Transverse colon (tissue), 4 donors: ENCODE measurements at regions not wholly inside any gene's neighbourhood (a gene's known extent, or its start where the extent isn't known, plus 50 kb on each side); places are given as distances from the start of the nearest gene placed in this dataset.

Experiments
- DNase-seq: peaks from one replicate; pipeline ENCODE4 v3.0.0-alpha.2; 2019
- H3K27ac ChIP-seq, 4 donors: fragments of 200-600 bp; sonication (generic); 2 replicates each; pipeline ENCODE4 v1.5.1; 2016 to 2018; ENCODE audit warnings: inconsistent platforms in 4 of 4
- H3K27me3 ChIP-seq: fragments of 200-600 bp; sonication (generic); 2 replicates; pipeline ENCODE4 v1.5.1; 2017; ENCODE audit warnings: inconsistent platforms
- H3K36me3 ChIP-seq, 4 donors: fragments of 200-600 bp; sonication (generic); 2 replicates each; pipeline ENCODE4 v1.5.1; 2017 to 2019; ENCODE audit warnings: inconsistent platforms in 4 of 4
- H3K4me1 ChIP-seq, 4 donors: fragments of 200-600 bp; sonication (generic); 2 replicates each; pipeline ENCODE4 v1.5.1; 2017 to 2020; ENCODE audit warnings: inconsistent platforms in 4 of 4
- H3K4me3 ChIP-seq, 4 donors: fragments of 200-600 bp; sonication (generic); 1 replicate in 1 of 4; 2 replicates in 3 of 4; pipeline versions ENCODE4 v1.5.1 to v1.6.1; 2017 to 2019; ENCODE audit warnings: inconsistent platforms in 4 of 4
- H3K9me3 ChIP-seq, 2 donors: fragments of 200-600 bp; sonication (generic); 2 replicates each; pipeline ENCODE4 v1.5.1; 2017 to 2019; ENCODE audit warnings: inconsistent platforms in 2 of 2
- CTCF ChIP-seq, 5 experiments: fragments of 200-600 bp in 3 of 5; fragments of 450-650 bp in 2 of 5; sonication (generic) in 3 of 5; IDR thresholded peaks; 1 replicate in 2 of 5; 2 replicates in 3 of 5; pipeline ENCODE4 v1.5.1; 2016 to 2017; ENCODE audit warnings: antibody characterized with exemption in 5 of 5, inconsistent platforms in 3 of 5, mild to moderate bottlenecking in 2 of 5, moderate library complexity in 1 of 5
- EP300 ChIP-seq: sonication (generic); formaldehyde crosslinking; IDR thresholded peaks from one replicate; pipeline ENCODE4 v1.6.1; 2017; ENCODE audit warnings: antibody characterized with exemption, low read depth
- POLR2A ChIP-seq: fragments of 450-650 bp; IDR thresholded peaks from one replicate; pipeline ENCODE4 v1.6.1; 2016; ENCODE audit warnings: antibody characterized with exemption, mild to moderate bottlenecking, moderate library complexity
- POLR2AphosphoS5 ChIP-seq, 3 donors: sonication (generic); formaldehyde crosslinking; IDR thresholded peaks; one replicate each; pipeline ENCODE4 v1.6.1; 2016; ENCODE audit warnings: antibody characterized with exemption in 3 of 3
- WGBS, 2 donors: methylation state at CpG; one replicate each; pipeline ENCODE4 v1.1.5; 2018; ENCODE audit warnings: low coverage in 1 of 2; 5-methylcytosine and 5-hydroxymethylcytosine counted together
- in situ Hi-C, 4 donors: fragments of 200-750 bp; cut with MboI; loops; one replicate each; pipeline versions ENCODE4 v1.15.0 to v1.15.1; 2017; ENCODE audit warnings: low sequenced_read_pairs in 3 of 4, low pct_ligation_motif_present in 1 of 4, low pct_unique_long_range_greater_than_20kb in 1 of 4
- intact Hi-C: fragments of 100-400 bp; cut with DNase I; formaldehyde crosslinking; loops from one replicate; pipeline ENCODE4 v1.15.1; 2023; ENCODE audit warnings: low total_unique reads

- no peak for DNase-seq
- no peaks in the 10 kb centered on the region for H3K36me3 ChIP-seq
- TF ChIP-seq CTCF (IDR thresholded peaks at IDR 0.05) (no peak), EP300 (no peak), POLR2AphosphoS5 (IDR thresholded peaks at IDR 0.05) (no peak), POLR2A (no peak)
- no peak overlapping the region for H3K27ac ChIP-seq
- no peak overlapping the region for H3K4me3 ChIP-seq
- no peaks in the 10 kb centered on the region for H3K4me1 ChIP-seq
- intact Hi-C loops = no loop called here
- no peaks in the 10 kb centered on the region for H3K9me3 ChIP-seq
- in situ Hi-C loops = no loop called here
- no peaks in the 10 kb centered on the region for H3K27me3 ChIP-seq
Measured at GRCh38 chr9:14511452-14511851, 181.8 kb downstream of the ZDHHC21 start.

GRCh38 chr9:14508884-14509283, 184.3 kb downstream of the ZDHHC21 start:
- in situ Hi-C loops = no loop called here
- no peak overlapping the region for H3K4me3 ChIP-seq
- DNase-seq = no peak
- no peaks in the 10 kb centered on the region for H3K9me3 ChIP-seq
- H3K36me3 ChIP-seq = no peaks in the 10 kb centered on the region
- 46 to 57% methylated on average over 2 of the region's 2 CpGs for WGBS, 2 donors
- intact Hi-C loops = no loop called here
- H3K27me3 ChIP-seq = no peaks in the 10 kb centered on the region
- TF ChIP-seq POLR2AphosphoS5 (IDR thresholded peaks at IDR 0.05) = no peak
- no peak for TF ChIP-seq POLR2A
- TF ChIP-seq CTCF (IDR thresholded peaks at IDR 0.05) = no peak
- TF ChIP-seq EP300 = no peak
- H3K27ac ChIP-seq = no peak overlapping the region
- H3K4me1 ChIP-seq = no peaks in the 10 kb centered on the region

- in situ Hi-C loops = no loop called here
- Histone ChIP-seq H3K27ac (no peak overlapping the region), H3K27me3 (no peaks in the 10 kb centered on the region), H3K4me3 (no peak overlapping the region), H3K9me3 (no peaks in the 10 kb centered on the region), H3K36me3 (no peaks in the 10 kb centered on the region), H3K4me1 (no peaks in the 10 kb centered on the region)
- TF ChIP-seq POLR2AphosphoS5 (IDR thresholded peaks at IDR 0.05) (no peak), CTCF (IDR thresholded peaks at IDR 0.05) (no peak), POLR2A (no peak), EP300 (no peak)
- WGBS, 2 donors = 79 to 92% methylated on average over 2 to 4 of the region's 4 CpGs
- no peak for DNase-seq
- intact Hi-C loops = no loop called here
Measured at GRCh38 chr9:14501366-14501765, 187.4 kb upstream of the NFIB start.

GRCh38 chr9:14500705-14501104, 186.8 kb upstream of the NFIB start:
- no peak overlapping the region for H3K4me3 ChIP-seq
- no peak overlapping the region for H3K27ac ChIP-seq
- H3K9me3 ChIP-seq = no peaks in the 10 kb centered on the region
- H3K4me1 ChIP-seq = no peaks in the 10 kb centered on the region
- DNase-seq = no peak
- no peaks in the 10 kb centered on the region for H3K36me3 ChIP-seq
- WGBS, 2 donors = 63 to 79% methylated on average over 9 of the region's 9 CpGs
- intact Hi-C loops (no loop called here), in situ Hi-C loops (no loop called here)
- H3K27me3 ChIP-seq = no peaks in the 10 kb centered on the region
- TF ChIP-seq EP300 = no peak
- TF ChIP-seq CTCF (IDR thresholded peaks at IDR 0.05) = no peak
- TF ChIP-seq POLR2AphosphoS5 (IDR thresholded peaks at IDR 0.05) = no peak
- no peak for TF ChIP-seq POLR2A
